Gastrocnemius medialis (tissue), 4 donors: ENCODE measurements at regions not wholly inside any gene's neighbourhood (a gene's known extent, or its start where the extent isn't known, plus 50 kb on each side); places are given as distances from the start of the nearest gene placed in this dataset.

Source experiments
- CTCF ChIP-seq, 5 experiments: fragments of 450-650 bp in 3 of 5; fragments of 200-600 bp in 2 of 5; sonication (generic) in 2 of 5; IDR thresholded peaks in 4 of 5; conservative IDR thresholded peaks in 1 of 5; 1 replicate in 4 of 5; 2 replicates in 1 of 5; pipeline ENCODE4 v1.5.1; 2016 to 2019; ENCODE audit warnings: antibody characterized with exemption in 5 of 5, mild to moderate bottlenecking in 3 of 5, moderate library complexity in 3 of 5
- POLR2A ChIP-seq, 2 donors: fragments of 450-650 bp; IDR thresholded peaks; one replicate each; pipeline ENCODE4 v1.6.1; 2017; ENCODE audit warnings: antibody characterized with exemption in 2 of 2, mild to moderate bottlenecking in 2 of 2, moderate library complexity in 2 of 2

GRCh38 chr13:18236528-18236815, 945.2 kb downstream of the TUBA3C start:
- TF ChIP-seq CTCF (IDR thresholded peaks at IDR 0.05 in 4 of 5, conservative IDR thresholded peaks at IDR 0.05 in 1 of 5) (no peak), POLR2A (IDR thresholded peaks at IDR 0.05) (no peak)
